H9 (cell line): ENCODE measurements at regions not wholly inside any gene's neighbourhood (a gene's known extent, or its start where the extent isn't known, plus 50 kb on each side); places are given as distances from the start of the nearest gene placed in this dataset.

Experiments used
- DNase-seq: peaks from one replicate; pipeline ENCODE4 v3.0.0-alpha.2; 2017
- H2AFZ ChIP-seq: one replicate; pipeline ENCODE4 v1.6.1; 2013; ENCODE audit warnings: mild to moderate bottlenecking, low read length, control low read depth, moderate library complexity
- H2AK5ac ChIP-seq: 2 replicates; pipeline ENCODE4 v1.6.1; 2013; ENCODE audit warnings: low read length, control low read depth, mixed read lengths; ENCODE audit not compliant: insufficient read length
- H2BK120ac ChIP-seq: one replicate; pipeline ENCODE4 v1.6.1; 2013; ENCODE audit warnings: low read depth, mild to moderate bottlenecking, low read length, control low read depth, inconsistent platforms; ENCODE audit not compliant: poor library complexity, severe bottlenecking
- H2BK12ac ChIP-seq: 2 replicates; pipeline ENCODE4 v1.6.1; 2013; ENCODE audit warnings: low read length, control low read depth, mixed read lengths, low read depth; ENCODE audit not compliant: insufficient read length
- H2BK15ac ChIP-seq: 2 replicates; pipeline ENCODE4 v1.6.1; 2013; ENCODE audit warnings: low read depth, low read length, control low read depth
- H2BK20ac ChIP-seq: one replicate; pipeline ENCODE4 v1.6.1; 2013; ENCODE audit warnings: low read depth, mild to moderate bottlenecking, low read length, control low read depth, inconsistent platforms; ENCODE audit not compliant: poor library complexity, severe bottlenecking
- H2BK5ac ChIP-seq: 2 replicates; pipeline ENCODE4 v1.6.1; 2013; ENCODE audit warnings: low read length, control low read depth, mixed read lengths; ENCODE audit not compliant: insufficient read length
- H3K14ac ChIP-seq: 2 replicates; pipeline ENCODE4 v1.6.1; 2013; ENCODE audit warnings: low read length, control low read depth; ENCODE audit not compliant: insufficient read depth
- H3K18ac ChIP-seq: 2 replicates; pipeline ENCODE4 v1.6.1; 2013; ENCODE audit warnings: low read depth, mild to moderate bottlenecking, mixed read lengths, low read length, control low read depth; ENCODE audit not compliant: insufficient read length
- H3K23ac ChIP-seq: 2 replicates; pipeline ENCODE4 v1.6.1; 2013; ENCODE audit warnings: low read length, control low read depth, mixed read lengths, low read depth; ENCODE audit not compliant: insufficient read length
- H3K23me2 ChIP-seq: 2 replicates; pipeline ENCODE4 v1.6.1; 2013; ENCODE audit warnings: low read depth, mild to moderate bottlenecking, mixed read lengths, low read length, control low read depth; ENCODE audit not compliant: insufficient read length, poor library complexity, severe bottlenecking
- H3K27ac ChIP-seq: 2 replicates; pipeline ENCODE4 v1.5.1; 2013; ENCODE audit warnings: low read length, control low read depth, mixed read lengths, low read depth; ENCODE audit not compliant: insufficient read length
- H3K27me3 ChIP-seq: 2 replicates; pipeline ENCODE4 v1.6.1; 2013; ENCODE audit warnings: low read length, control low read depth, inconsistent platforms; ENCODE audit not compliant: insufficient read depth
- H3K4ac ChIP-seq: 2 replicates; pipeline ENCODE4 v1.6.1; 2013; ENCODE audit warnings: low read depth, mild to moderate bottlenecking, control low read depth, inconsistent platforms, low read length, moderate library complexity
- H3K4me1 ChIP-seq: 2 replicates; pipeline ENCODE4 v1.6.1; 2013; ENCODE audit warnings: low read length, control low read depth, inconsistent platforms; ENCODE audit not compliant: insufficient read depth
- H3K4me2 ChIP-seq: 2 replicates; pipeline ENCODE4 v1.6.1; 2013; ENCODE audit warnings: low read length, control low read depth, mixed read lengths; ENCODE audit not compliant: insufficient read length, insufficient read depth
- H3K56ac ChIP-seq: 2 replicates; pipeline ENCODE4 v1.6.1; 2013; ENCODE audit warnings: low read depth, mild to moderate bottlenecking, mixed read lengths, low read length, control low read depth; ENCODE audit not compliant: insufficient read length
- H3K79me1 ChIP-seq: 2 replicates; pipeline ENCODE4 v1.6.1; 2013; ENCODE audit warnings: low read depth, mild to moderate bottlenecking, moderate library complexity, low read length, control low read depth, inconsistent platforms; ENCODE audit not compliant: insufficient read depth, poor library complexity, severe bottlenecking
- H3K79me2 ChIP-seq: 2 replicates; pipeline ENCODE4 v1.6.1; 2013; ENCODE audit warnings: low read length, control low read depth, inconsistent platforms; ENCODE audit not compliant: insufficient read depth
- H3K9ac ChIP-seq: 2 replicates; pipeline ENCODE4 v1.6.1; 2013; ENCODE audit warnings: low read length, control low read depth, mixed read lengths; ENCODE audit not compliant: insufficient read length; ENCODE audit errors: extremely low read depth
- H3K9me3 ChIP-seq: one replicate; pipeline ENCODE4 v1.6.1; 2013; ENCODE audit warnings: low read depth, low read length, inconsistent platforms; ENCODE audit not compliant: control insufficient read depth
- H3T11ph ChIP-seq: one replicate; pipeline ENCODE4 v1.6.1; 2013; ENCODE audit warnings: mild to moderate bottlenecking, low read length, control low read depth, inconsistent platforms
- H4K20me1 ChIP-seq: one replicate; pipeline ENCODE4 v1.6.1; 2013; ENCODE audit not compliant: control insufficient read depth, insufficient read length, insufficient read depth
- H4K5ac ChIP-seq: 2 replicates; pipeline ENCODE4 v1.6.1; 2013; ENCODE audit warnings: low read depth, mild to moderate bottlenecking, mixed read lengths, low read length, control low read depth; ENCODE audit not compliant: insufficient read length
- H4K8ac ChIP-seq: replicated peaks from 2 replicates; pipeline ENCODE4 v1.6.1; 2013; ENCODE audit warnings: low read length, control low read depth, mixed read lengths, low read depth; ENCODE audit not compliant: insufficient read length
- H4K91ac ChIP-seq: 2 replicates; pipeline ENCODE4 v1.6.1; 2013; ENCODE audit warnings: low read depth, mild to moderate bottlenecking, moderate library complexity, mixed read lengths, low read length, control low read depth; ENCODE audit not compliant: insufficient read length
- H3K27ac Mint-ChIP-seq, 3 experiments: 2 replicates in 2 of 3; 3 replicates in 1 of 3; pipeline ENCODE4 v1.8.0; 2020 to 2021; ENCODE audit warnings: mixed read lengths in 3 of 3, mild to moderate bottlenecking in 1 of 3, moderate library complexity in 1 of 3
- H3K27me3 Mint-ChIP-seq: 2 replicates; pipeline ENCODE4 v1.8.0; 2021; ENCODE audit warnings: low read depth, mild to moderate bottlenecking, moderate library complexity, mixed read lengths
- H3K36me3 Mint-ChIP-seq, 3 experiments: 2 replicates in 2 of 3; 3 replicates in 1 of 3; pipeline ENCODE4 v1.8.0; 2020 to 2021; ENCODE audit warnings: low read depth in 3 of 3, mixed read lengths in 3 of 3; ENCODE audit not compliant: insufficient read depth in 1 of 3
- H3K4me1 Mint-ChIP-seq, 2 experiments: 2 replicates each; pipeline ENCODE4 v1.8.0; 2020; ENCODE audit warnings: mixed read lengths in 2 of 2
- H3K4me3 Mint-ChIP-seq, 2 experiments: 2 replicates in 1 of 2; 3 replicates in 1 of 2; pipeline ENCODE4 v1.8.0; 2020 to 2021; ENCODE audit warnings: mild to moderate bottlenecking in 2 of 2, mixed read lengths in 2 of 2, moderate library complexity in 1 of 2
- H3K9me3 Mint-ChIP-seq, 2 experiments: 2 replicates in 1 of 2; 3 replicates in 1 of 2; pipeline ENCODE4 v1.8.0; 2020; ENCODE audit warnings: mild to moderate bottlenecking in 2 of 2, mixed read lengths in 2 of 2, moderate library complexity in 1 of 2
- WGBS: extraction: QIAGEN DNeasy Blood & Tissue Kit; methylation state at CpG from one replicate; pipeline ENCODE4 v1.1.7; 2013; ENCODE audit warnings: missing lambda C conversion rate, low lambda C conversion rate, mixed read lengths; ENCODE audit not compliant: insufficient read length; ENCODE audit errors: extremely low coverage; 5-methylcytosine and 5-hydroxymethylcytosine counted together
- TF ChIP-seq, protein P1 (sequence below): fragments of 200-600 bp; sonication (generic); conservative IDR thresholded peaks from 3 replicates; pipeline ENCODE4 v1.8.0; 2021; ENCODE audit warnings: antibody characterized with exemption, mild to moderate bottlenecking

DNA sequence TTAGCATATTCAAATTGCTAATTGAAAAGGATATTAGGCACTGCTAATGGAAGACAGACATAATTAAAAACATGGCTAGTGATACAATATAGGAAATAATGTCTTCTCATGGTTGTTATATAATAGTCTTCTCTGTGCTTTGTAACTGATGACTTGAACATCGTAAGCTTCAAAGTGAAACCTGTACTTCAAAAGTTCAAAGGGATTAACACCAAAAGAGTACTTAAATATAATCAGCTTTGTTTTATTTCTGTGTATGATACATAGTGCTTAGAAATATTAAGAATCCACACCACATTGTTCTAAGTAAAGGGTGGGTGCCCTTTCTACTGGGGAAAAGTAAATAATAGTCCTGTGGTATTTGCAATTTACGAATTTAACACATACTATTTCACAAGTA is 75.4 kb upstream of the ITGA1 start:
- Mint-ChIP-seq H3K9me3 (peaks cover 8 to 11% of the 10 kb centered on the region in 2 experiments; a peak in 4 of 5 replicates), H3K27ac (no peak overlapping the region), H3K4me1 (no peaks in the 10 kb centered on the region), H3K36me3 (peaks cover 0 to 9% (median 0%) of the 10 kb centered on the region in 3 experiments; a peak in 3 of 7 replicates), H3K4me3 (no peak overlapping the region), H3K27me3 (peaks cover 1% of the 10 kb centered on the region; the same call in 1 of the 2 replicates)
- no peak overlapping the region for H4K91ac ChIP-seq
- no peaks in the 10 kb centered on the region for H3K23me2 ChIP-seq
- H3T11ph ChIP-seq = no peak overlapping the region
- no peaks in the 10 kb centered on the region for H3K79me2 ChIP-seq
- no peak overlapping the region for H4K5ac ChIP-seq
- no peak overlapping the region for H2AK5ac ChIP-seq
- no peaks in the 10 kb centered on the region for H3K4me1 ChIP-seq
- no peak overlapping the region for H2BK15ac ChIP-seq
- H2BK5ac ChIP-seq = no peak overlapping the region
- no CpG with 5 or more reads among the region's 2 CpGs for WGBS
- H2BK20ac ChIP-seq = no peak overlapping the region
- TF ChIP-seq, protein P1, sequence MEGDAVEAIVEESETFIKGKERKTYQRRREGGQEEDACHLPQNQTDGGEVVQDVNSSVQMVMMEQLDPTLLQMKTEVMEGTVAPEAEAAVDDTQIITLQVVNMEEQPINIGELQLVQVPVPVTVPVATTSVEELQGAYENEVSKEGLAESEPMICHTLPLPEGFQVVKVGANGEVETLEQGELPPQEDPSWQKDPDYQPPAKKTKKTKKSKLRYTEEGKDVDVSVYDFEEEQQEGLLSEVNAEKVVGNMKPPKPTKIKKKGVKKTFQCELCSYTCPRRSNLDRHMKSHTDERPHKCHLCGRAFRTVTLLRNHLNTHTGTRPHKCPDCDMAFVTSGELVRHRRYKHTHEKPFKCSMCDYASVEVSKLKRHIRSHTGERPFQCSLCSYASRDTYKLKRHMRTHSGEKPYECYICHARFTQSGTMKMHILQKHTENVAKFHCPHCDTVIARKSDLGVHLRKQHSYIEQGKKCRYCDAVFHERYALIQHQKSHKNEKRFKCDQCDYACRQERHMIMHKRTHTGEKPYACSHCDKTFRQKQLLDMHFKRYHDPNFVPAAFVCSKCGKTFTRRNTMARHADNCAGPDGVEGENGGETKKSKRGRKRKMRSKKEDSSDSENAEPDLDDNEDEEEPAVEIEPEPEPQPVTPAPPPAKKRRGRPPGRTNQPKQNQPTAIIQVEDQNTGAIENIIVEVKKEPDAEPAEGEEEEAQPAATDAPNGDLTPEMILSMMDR = no peak
- no peak for DNase-seq
- H3K23ac ChIP-seq = no peak overlapping the region
- H3K9ac ChIP-seq = no peak overlapping the region
- no peaks in the 10 kb centered on the region for H3K79me1 ChIP-seq
- no peak overlapping the region for H2AFZ ChIP-seq
- H3K27ac ChIP-seq = no peak overlapping the region
- H3K14ac ChIP-seq = no peak overlapping the region
- H3K4ac ChIP-seq = no peak overlapping the region
- H4K8ac ChIP-seq = no peak overlapping the region
- no peak overlapping the region for H2BK120ac ChIP-seq
- no peak overlapping the region for H2BK12ac ChIP-seq
- H3K4me2 ChIP-seq = no peak overlapping the region
- H3K56ac ChIP-seq = no peak overlapping the region
- H3K9me3 ChIP-seq = no peaks in the 10 kb centered on the region
- no peaks in the 10 kb centered on the region for H3K27me3 ChIP-seq
- H3K18ac ChIP-seq = no peak overlapping the region
- H4K20me1 ChIP-seq = no peaks in the 10 kb centered on the region
